MM.1S (cell line): ENCODE measurements at regions not wholly inside any gene's neighbourhood (a gene's known extent, or its start where the extent isn't known, plus 50 kb on each side); places are given as distances from the start of the nearest gene placed in this dataset.

Source experiments
- DNase-seq: peaks from one replicate; pipeline ENCODE4 v3.0.0-alpha.2; 2015
- H2AFZ ChIP-seq: fragments of 300-600 bp; sonication (generic); 2 replicates; pipeline ENCODE4 v1.6.0; 2016; ENCODE audit warnings: antibody characterized with exemption, low read length
- H3F3A ChIP-seq: fragments of 300-600 bp; sonication (generic); 2 replicates; pipeline ENCODE4 v1.6.1; 2016; ENCODE audit warnings: mild to moderate bottlenecking, antibody characterized with exemption, low read length, moderate library complexity, mixed read lengths; ENCODE audit not compliant: insufficient read depth
- H3K27ac ChIP-seq: fragments of 300-600 bp; sonication (generic); 2 replicates; pipeline ENCODE4 v1.5.1; 2016; ENCODE audit warnings: mild to moderate bottlenecking, low read length
- H3K27me3 ChIP-seq: fragments of 300-600 bp; sonication (generic); replicated peaks from 2 replicates; pipeline ENCODE4 v1.6.0; 2016; ENCODE audit warnings: low read length; ENCODE audit not compliant: insufficient read depth
- H3K36me3 ChIP-seq: fragments of 300-600 bp; sonication (generic); replicated peaks from 2 replicates; pipeline ENCODE4 v1.6.1; 2016; ENCODE audit warnings: mild to moderate bottlenecking, low read length, mixed read lengths; ENCODE audit not compliant: insufficient read depth
- H3K4me1 ChIP-seq: fragments of 300-600 bp; sonication (generic); 2 replicates; pipeline ENCODE4 v1.6.1; 2016; ENCODE audit warnings: low read length, mixed read lengths
- H3K4me2 ChIP-seq: fragments of 300-600 bp; sonication (generic); 2 replicates; pipeline ENCODE4 v1.6.0; 2016; ENCODE audit warnings: low read depth, low read length
- H3K4me3 ChIP-seq: fragments of 300-600 bp; sonication (generic); 2 replicates; pipeline ENCODE4 v1.5.1; 2016; ENCODE audit warnings: low read length, mixed read lengths
- H3K79me2 ChIP-seq: fragments of 300-600 bp; sonication (generic); 2 replicates; pipeline ENCODE4 v1.6.1; 2016; ENCODE audit warnings: mixed run types, low read length, mixed read lengths
- H3K9ac ChIP-seq: fragments of 300-600 bp; sonication (generic); 2 replicates; pipeline ENCODE4 v1.6.1; 2016; ENCODE audit warnings: low read length, mixed read lengths
- H3K9me2 ChIP-seq: fragments of 300-600 bp; sonication (generic); replicated peaks from 2 replicates; pipeline ENCODE4 v1.6.1; 2016; ENCODE audit warnings: mild to moderate bottlenecking, low read length, mixed read lengths; ENCODE audit not compliant: insufficient read depth
- H3K9me3 ChIP-seq: fragments of 300-600 bp; sonication (generic); replicated peaks from 2 replicates; pipeline ENCODE4 v1.6.1; 2016; ENCODE audit warnings: mild to moderate bottlenecking, low read length, mixed read lengths; ENCODE audit not compliant: insufficient read depth
- H4K20me1 ChIP-seq: fragments of 300-600 bp; sonication (generic); 2 replicates; pipeline ENCODE4 v1.6.1; 2016; ENCODE audit warnings: mild to moderate bottlenecking, low read length, moderate library complexity, mixed read lengths; ENCODE audit not compliant: insufficient read depth
- CTCF ChIP-seq: fragments of 300-600 bp; sonication (generic); IDR thresholded peaks from 2 replicates; pipeline ENCODE4 v1.5.1; 2016; ENCODE audit warnings: antibody characterized with exemption, low read length, mixed read lengths
- EZH2 ChIP-seq: fragments of 300-600 bp; sonication (generic); optimal IDR thresholded peaks from 2 replicates; pipeline ENCODE3; 2017; ENCODE audit warnings: low read depth, mild to moderate bottlenecking, antibody characterized with exemption, low read length, mixed read lengths
- EZH2phosphoT487 ChIP-seq: fragments of 300-600 bp; sonication (generic); IDR thresholded peaks from 2 replicates; pipeline ENCODE4 v1.6.1; 2018; ENCODE audit warnings: antibody characterized with exemption, low read length

GRCh38 chr12:115617391-115617790 lies 660.1 kb downstream of the MED13L start:
- H3K79me2 ChIP-seq, result no peaks in the 10 kb centered on the region
- no peak for TF ChIP-seq EZH2
- no peak for TF ChIP-seq EZH2phosphoT487
- no peak for TF ChIP-seq CTCF
- H3K36me3 ChIP-seq, result no peaks in the 10 kb centered on the region
- H4K20me1 ChIP-seq, result no peaks in the 10 kb centered on the region
- no peak overlapping the region for H3K27ac ChIP-seq
- no peaks in the 10 kb centered on the region for H3K9me2 ChIP-seq
- H3K27me3 ChIP-seq, result no peaks in the 10 kb centered on the region
- no peak overlapping the region for H2AFZ ChIP-seq
- no peak overlapping the region for H3K4me3 ChIP-seq
- H3K9ac ChIP-seq, result no peak overlapping the region
- H3F3A ChIP-seq, result no peaks in the 10 kb centered on the region
- H3K4me1 ChIP-seq, result no peaks in the 10 kb centered on the region
- no peak overlapping the region for H3K4me2 ChIP-seq
- H3K9me3 ChIP-seq, result no peaks in the 10 kb centered on the region
- DNase-seq, result no peak

DNA sequence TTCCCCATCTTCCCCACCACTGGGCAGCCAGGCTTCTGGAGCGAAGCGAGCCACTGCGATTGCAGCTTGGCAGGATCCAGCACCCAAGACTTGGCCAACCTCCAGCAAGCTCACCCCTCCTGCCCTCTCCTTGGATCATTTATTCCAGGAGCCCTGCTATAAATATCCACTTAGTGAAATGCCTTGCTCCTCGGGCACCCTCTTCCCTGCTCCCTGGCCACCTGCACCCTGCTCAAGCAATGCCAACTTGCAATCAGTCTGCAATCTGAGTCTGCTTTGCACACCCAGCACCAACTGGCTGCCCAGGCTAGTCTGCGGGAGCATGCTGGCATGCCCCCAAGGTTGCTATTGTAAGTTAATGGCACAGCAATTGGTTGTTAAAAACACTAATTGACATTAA lies 666.0 kb downstream of the MED13L start:
- H3F3A ChIP-seq, result no peaks in the 10 kb centered on the region
- H3K4me1 ChIP-seq, result no peaks in the 10 kb centered on the region
- H3K4me3 ChIP-seq, result no peak overlapping the region
- H3K9me3 ChIP-seq, result no peaks in the 10 kb centered on the region
- no peak overlapping the region for H2AFZ ChIP-seq
- H3K9ac ChIP-seq, result no peak overlapping the region
- H4K20me1 ChIP-seq, result no peaks in the 10 kb centered on the region
- DNase-seq, result no peak
- no peak for TF ChIP-seq CTCF
- TF ChIP-seq EZH2phosphoT487, result no peak
- no peak for TF ChIP-seq EZH2
- H3K36me3 ChIP-seq, result no peaks in the 10 kb centered on the region
- H3K27ac ChIP-seq, result no peak overlapping the region
- no peaks in the 10 kb centered on the region for H3K79me2 ChIP-seq
- H3K4me2 ChIP-seq, result no peak overlapping the region
- no peaks in the 10 kb centered on the region for H3K27me3 ChIP-seq
- no peaks in the 10 kb centered on the region for H3K9me2 ChIP-seq

DNA sequence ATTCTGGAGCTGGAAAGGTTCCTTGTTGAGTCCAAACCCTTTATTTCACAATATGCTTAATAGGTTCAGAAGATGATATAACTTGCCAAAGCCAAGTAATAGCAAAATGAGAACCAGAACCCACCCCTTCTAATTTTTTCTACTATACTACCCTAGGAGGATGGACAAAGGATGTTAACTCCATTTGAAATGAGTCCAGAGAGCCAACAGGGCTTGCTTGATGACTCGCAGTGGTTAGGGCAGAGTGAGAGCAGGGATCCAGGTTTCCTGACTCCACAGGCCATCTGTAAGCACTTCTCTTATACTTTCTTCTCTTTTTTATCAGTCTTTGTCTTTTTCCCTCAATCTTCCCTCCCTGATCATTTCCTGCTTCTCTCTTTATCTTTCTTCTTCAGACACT lies 668.1 kb downstream of the MED13L start:
- Histone ChIP-seq H3K4me3 (no peak overlapping the region), H3K4me2 (no peak overlapping the region), H4K20me1 (no peaks in the 10 kb centered on the region), H3K9me3 (no peaks in the 10 kb centered on the region), H3K9me2 (no peaks in the 10 kb centered on the region), H3K9ac (no peak overlapping the region), H2AFZ (no peak overlapping the region), H3F3A (no peaks in the 10 kb centered on the region), H3K36me3 (no peaks in the 10 kb centered on the region), H3K27ac (no peak overlapping the region), H3K27me3 (no peaks in the 10 kb centered on the region), H3K79me2 (no peaks in the 10 kb centered on the region), H3K4me1 (no peaks in the 10 kb centered on the region)
- TF ChIP-seq CTCF (no peak), EZH2 (no peak), EZH2phosphoT487 (no peak)
- DNase-seq, result no peak

GRCh38 chr12:115606040-115606439 lies 671.5 kb downstream of the MED13L start:
- no peak for TF ChIP-seq CTCF
- TF ChIP-seq EZH2phosphoT487, result no peak
- no peak for TF ChIP-seq EZH2
- Histone ChIP-seq H3K36me3 (no peaks in the 10 kb centered on the region), H3K4me2 (no peak overlapping the region), H3K79me2 (no peaks in the 10 kb centered on the region), H3F3A (no peaks in the 10 kb centered on the region), H4K20me1 (no peaks in the 10 kb centered on the region), H3K9me2 (no peaks in the 10 kb centered on the region), H3K4me1 (no peaks in the 10 kb centered on the region), H3K9me3 (no peaks in the 10 kb centered on the region), H3K4me3 (no peak overlapping the region), H2AFZ (no peak overlapping the region), H3K27ac (no peak overlapping the region), H3K27me3 (no peaks in the 10 kb centered on the region), H3K9ac (no peak overlapping the region)
- no peak for DNase-seq
